ENCODE measurements at regions not wholly inside any gene's neighbourhood (a gene's known extent, or its start where the extent isn't known, plus 50 kb on each side); places are given as distances from the start of the nearest gene placed in this dataset.

GRCh38 chr2:236964291-236964690, 121.4 kb upstream of the COPS8 start:
- no peaks in the 10 kb centered on the region for H3K27me3 ChIP-seq
- intact Hi-C loops (cut with DNase I; ENCODE audit: low total_unique reads), result no loop called here
- no peak for DNase-seq
- in situ Hi-C loops (cut with MboI; ENCODE audit: low pct_ligation_motif_present in 1 of 4, low pct_unique_long_range_greater_than_20kb in 1 of 4, low sequenced_read_pairs in 3 of 4), result no loop called here
- no peak overlapping the region for H3K4me3 ChIP-seq
- H3K4me1 ChIP-seq, result peaks cover 0 to 12% (median 2%) of the 10 kb centered on the region in 4 donors
- no peaks in the 10 kb centered on the region for H3K36me3 ChIP-seq
- H3K9me3 ChIP-seq, result no peaks in the 10 kb centered on the region
- WGBS, 2 donors (ENCODE audit: low coverage in 1 of 2), result 85% methylated on average over 5 of the region's 5 CpGs; no CpG with 5 or more reads in 1 of the 2 donors
- TF ChIP-seq POLR2A (IDR thresholded peaks at IDR 0.05) (no peak), POLR2AphosphoS5 (IDR thresholded peaks at IDR 0.05) (no peak)
- H3K27ac ChIP-seq, result no peak overlapping the region

- H3K9me3 ChIP-seq, result no peaks in the 10 kb centered on the region
- in situ Hi-C loops (cut with MboI; ENCODE audit: low pct_ligation_motif_present in 1 of 4, low pct_unique_long_range_greater_than_20kb in 1 of 4, low sequenced_read_pairs in 3 of 4), result no loop called here
- peaks cover 0 to 12% (median 2%) of the 10 kb centered on the region in 4 donors for H3K4me1 ChIP-seq
- TF ChIP-seq CTCF (IDR thresholded peaks at IDR 0.05), result no peak
- no peak for TF ChIP-seq POLR2AphosphoS5 (IDR thresholded peaks at IDR 0.05)
- TF ChIP-seq POLR2A (IDR thresholded peaks at IDR 0.05), result no peak
- no peak for TF ChIP-seq EP300 (IDR thresholded peaks at IDR 0.05; ENCODE audit: low read depth)
- 82 to 87% methylated on average over 7 to 13 of the region's 13 CpGs for WGBS, 2 donors (ENCODE audit: low coverage in 1 of 2)
- no peaks in the 10 kb centered on the region for H3K36me3 ChIP-seq
- DNase-seq, result no peak
- H3K4me3 ChIP-seq, result no peak overlapping the region
- H3K27me3 ChIP-seq, result no peaks in the 10 kb centered on the region
- intact Hi-C loops (cut with DNase I; ENCODE audit: low total_unique reads), result no loop called here
- no peak overlapping the region for H3K27ac ChIP-seq
These were observed 120.5 kb upstream of the COPS8 start for GRCh38 chr2:236965021-236965840.

GRCh38 chr2:236965841-236966096, 119.9 kb upstream of the COPS8 start:
- intact Hi-C loops (cut with DNase I; ENCODE audit: low total_unique reads) (no loop called here), in situ Hi-C loops (cut with MboI; ENCODE audit: low pct_ligation_motif_present in 1 of 4, low pct_unique_long_range_greater_than_20kb in 1 of 4, low sequenced_read_pairs in 3 of 4) (no loop called here)
- Histone ChIP-seq H3K4me3 (no peak overlapping the region), H3K27ac (no peak overlapping the region), H3K4me1 (peaks cover 0 to 12% (median 2%) of the 10 kb centered on the region in 4 donors), H3K36me3 (no peaks in the 10 kb centered on the region), H3K9me3 (no peaks in the 10 kb centered on the region), H3K27me3 (no peaks in the 10 kb centered on the region)
- DNase-seq, result no peak
- 100% methylated on average over 1 of the region's 1 CpG for WGBS, 2 donors (ENCODE audit: low coverage in 1 of 2)
- TF ChIP-seq CTCF (IDR thresholded peaks at IDR 0.05) (no peak), EP300 (IDR thresholded peaks at IDR 0.05; ENCODE audit: low read depth) (no peak), POLR2A (IDR thresholded peaks at IDR 0.05) (no peak), POLR2AphosphoS5 (IDR thresholded peaks at IDR 0.05) (no peak)

- H3K27me3 ChIP-seq, result no peaks in the 10 kb centered on the region
- no peak for TF ChIP-seq POLR2AphosphoS5 (IDR thresholded peaks at IDR 0.05)
- DNase-seq, result no peak
- H3K36me3 ChIP-seq, result no peaks in the 10 kb centered on the region
- H3K4me3 ChIP-seq, result no peak overlapping the region
- in situ Hi-C loops (cut with MboI; ENCODE audit: low pct_ligation_motif_present in 1 of 4, low pct_unique_long_range_greater_than_20kb in 1 of 4, low sequenced_read_pairs in 3 of 4) (no loop called here), intact Hi-C loops (cut with DNase I; ENCODE audit: low total_unique reads) (no loop called here)
- peak overlapping the region in 1 of 4 donors; percentile 26 for H3K27ac ChIP-seq
- H3K4me1 ChIP-seq, result peaks cover 0 to 14% (median 2%) of the 10 kb centered on the region in 4 donors
- WGBS, 2 donors (ENCODE audit: low coverage in 1 of 2), result 89 to 100% methylated on average over 1 to 4 of the region's 4 CpGs
- no peaks in the 10 kb centered on the region for H3K9me3 ChIP-seq
These were observed 118.2 kb upstream of the COPS8 start for GRCh38 chr2:236967499-236967783.

GRCh38 chr2:236968101-236968879, 117.4 kb upstream of the COPS8 start:
- intact Hi-C loops (cut with DNase I; ENCODE audit: low total_unique reads), result no loop called here
- in situ Hi-C loops (cut with MboI; ENCODE audit: low pct_ligation_motif_present in 1 of 4, low pct_unique_long_range_greater_than_20kb in 1 of 4, low sequenced_read_pairs in 3 of 4), result no loop called here
- TF ChIP-seq CTCF (IDR thresholded peaks at IDR 0.05) (no peak), POLR2AphosphoS5 (IDR thresholded peaks at IDR 0.05) (no peak), POLR2A (IDR thresholded peaks at IDR 0.05) (no peak), EP300 (IDR thresholded peaks at IDR 0.05; ENCODE audit: low read depth) (no peak)
- WGBS, 2 donors (ENCODE audit: low coverage in 1 of 2), result 55% methylated on average over 10 of the region's 10 CpGs; no CpG with 5 or more reads in 1 of the 2 donors
- Histone ChIP-seq H3K27me3 (no peaks in the 10 kb centered on the region), H3K4me3 (no peak overlapping the region), H3K4me1 (peaks cover 0 to 16% (median 2%) of the 10 kb centered on the region in 4 donors), H3K9me3 (no peaks in the 10 kb centered on the region), H3K36me3 (no peaks in the 10 kb centered on the region), H3K27ac (peak overlapping the region; percentile 15 to 26 (median 24))
- DNase-seq, result peak; percentile 53
